ENCODE measurements at regions not wholly inside any gene's neighbourhood (a gene's known extent, or its start where the extent isn't known, plus 50 kb on each side); places are given as distances from the start of the nearest gene placed in this dataset.

- peak; percentile 31 for DNase-seq (ENCODE audit: low read depth)
- TF ChIP-seq CTCF (conservative IDR thresholded peaks at IDR 0.05; ENCODE audit: control insufficient read depth, insufficient read depth, low read depth, low read length) = no peak
- H3K4me3 ChIP-seq (ENCODE audit: control insufficient read depth, low read depth, low read length) = no peak overlapping the region
Measured at GRCh38 chr7:125661-126060, 66.7 kb upstream of the FAM20C start.

- no peak for TF ChIP-seq CTCF (conservative IDR thresholded peaks at IDR 0.05; ENCODE audit: control insufficient read depth, insufficient read depth, low read depth, low read length)
- no peak for DNase-seq (ENCODE audit: low read depth)
- no peak overlapping the region for H3K4me3 ChIP-seq (ENCODE audit: control insufficient read depth, low read depth, low read length)
Measured at GRCh38 chr7:126368-126767, 66.0 kb upstream of the FAM20C start.

- no peak for DNase-seq (ENCODE audit: low read depth)
- H3K4me3 ChIP-seq (ENCODE audit: control insufficient read depth, low read depth, low read length) = no peak overlapping the region
- TF ChIP-seq CTCF (conservative IDR thresholded peaks at IDR 0.05; ENCODE audit: control insufficient read depth, insufficient read depth, low read depth, low read length) = no peak
Measured at GRCh38 chr7:127064-127598, 65.2 kb upstream of the FAM20C start.

DNA sequence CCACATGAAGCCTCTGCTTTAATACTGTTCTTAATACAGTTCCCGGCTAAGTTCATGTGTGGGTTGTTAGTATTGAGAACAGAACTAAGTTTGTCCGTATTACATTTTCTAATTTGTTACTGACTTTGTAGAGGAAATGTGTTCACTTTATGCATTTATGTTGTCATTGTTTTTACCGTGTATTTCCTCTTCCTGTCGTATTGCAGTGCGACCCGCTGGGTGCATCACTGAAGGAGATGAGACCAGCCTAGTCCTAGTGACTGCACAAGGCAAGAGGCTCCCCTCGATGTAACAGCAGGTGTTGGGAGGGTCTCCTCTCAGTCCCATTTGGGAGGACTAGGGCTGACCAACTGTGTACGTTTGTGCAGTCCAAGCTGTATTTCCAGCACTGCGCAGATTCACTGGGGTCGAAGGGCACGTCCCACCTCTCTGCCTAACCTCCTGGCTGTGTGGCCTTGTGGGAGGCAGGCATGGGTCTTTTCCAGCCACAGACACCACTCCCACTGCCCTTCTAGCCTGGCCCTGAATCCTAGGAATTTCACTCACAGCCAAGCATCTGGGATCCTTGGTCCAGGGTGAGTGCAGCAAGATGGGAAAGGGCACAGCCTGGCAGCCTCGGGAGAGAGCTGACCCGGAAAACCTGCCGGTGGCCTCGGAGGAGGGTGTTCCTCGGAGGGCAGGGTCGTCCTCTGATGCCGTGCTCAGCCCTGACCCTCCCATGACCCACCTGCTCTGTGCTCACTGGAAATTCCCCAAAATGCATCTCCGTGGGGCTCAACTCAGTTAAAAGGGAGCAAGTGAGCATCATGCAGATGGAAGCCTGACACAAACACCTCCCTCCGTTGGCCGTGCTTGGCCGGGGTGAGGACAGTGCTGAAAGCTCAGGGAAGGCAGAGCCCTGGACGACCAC, 63.9 kb upstream of the FAM20C start:
- H3K4me3 ChIP-seq (ENCODE audit: control insufficient read depth, low read depth, low read length) = no peak overlapping the region
- DNase-seq (ENCODE audit: low read depth) = no peak
- no peak for TF ChIP-seq CTCF (conservative IDR thresholded peaks at IDR 0.05; ENCODE audit: control insufficient read depth, insufficient read depth, low read depth, low read length)

DNA sequence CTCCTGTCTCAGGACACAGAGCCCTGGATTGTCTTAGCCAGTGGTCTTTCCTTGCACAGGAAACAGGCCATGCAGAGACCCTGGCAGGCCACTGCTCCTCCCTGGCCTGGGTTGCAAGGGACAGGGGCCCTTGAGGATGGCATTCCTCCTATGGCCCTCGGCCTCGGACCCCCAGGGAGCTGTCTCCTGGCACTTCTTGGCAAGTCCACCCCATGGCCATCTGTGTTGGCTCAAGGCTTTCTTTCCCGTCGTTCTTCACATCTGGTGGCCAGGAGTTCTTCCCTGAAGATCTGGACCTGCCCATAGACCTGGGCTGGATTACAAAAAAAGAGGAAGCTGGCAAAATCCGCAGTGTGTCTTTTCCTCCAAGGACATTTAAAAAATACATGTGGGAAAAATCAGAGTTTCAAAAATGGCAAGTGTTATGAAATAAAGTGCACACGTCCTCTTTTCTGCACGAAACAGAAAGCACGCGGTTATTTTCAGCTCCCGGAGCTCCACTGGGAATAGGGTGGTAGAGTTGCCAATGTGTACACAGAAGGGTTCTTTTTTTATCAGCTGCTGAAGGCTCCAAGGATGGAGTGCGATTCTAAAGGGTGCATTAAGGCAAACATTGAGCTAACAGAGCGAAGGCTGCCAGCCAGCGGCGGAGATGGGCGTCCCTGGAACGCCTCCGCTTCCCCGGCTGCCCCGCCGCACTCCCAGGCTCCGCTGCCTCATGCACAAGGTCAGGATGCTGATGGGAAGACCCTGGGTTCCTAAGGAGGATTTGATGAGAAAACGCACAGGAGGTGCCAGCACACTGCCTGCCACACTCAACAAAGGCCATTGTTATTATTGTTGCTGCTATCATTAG, 62.8 kb upstream of the FAM20C start:
- peak overlapping the region; percentile 4 for H3K4me3 ChIP-seq (ENCODE audit: control insufficient read depth, low read depth, low read length)
- TF ChIP-seq CTCF (conservative IDR thresholded peaks at IDR 0.05; ENCODE audit: control insufficient read depth, insufficient read depth, low read depth, low read length) = no peak
- DNase-seq (ENCODE audit: low read depth) = peak; percentile 73

DNA sequence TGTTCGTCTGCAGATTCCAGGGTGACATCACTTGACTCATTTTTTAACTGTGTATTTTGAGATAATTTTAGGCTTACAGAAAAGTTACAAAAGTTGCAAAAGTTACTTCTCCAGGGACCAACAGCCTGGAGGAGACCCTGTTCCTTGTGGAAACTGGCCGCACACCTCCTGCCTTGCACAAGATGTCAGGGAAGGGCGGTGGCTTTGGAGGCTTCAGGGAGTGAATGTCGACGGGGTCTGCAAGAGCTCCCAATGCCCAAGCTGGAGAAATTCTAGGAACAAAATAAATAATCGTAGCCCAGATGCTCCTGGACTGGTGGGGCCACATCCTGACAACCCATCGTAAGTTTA, 62.2 kb upstream of the FAM20C start:
- TF ChIP-seq CTCF (conservative IDR thresholded peaks at IDR 0.05; ENCODE audit: control insufficient read depth, insufficient read depth, low read depth, low read length) = no peak
- no peak overlapping the region for H3K4me3 ChIP-seq (ENCODE audit: control insufficient read depth, low read depth, low read length)
- no peak for DNase-seq (ENCODE audit: low read depth)

All from fibroblast of mammary gland (primary cell).